H4 (cell line): ENCODE measurements at regions not wholly inside any gene's neighbourhood (a gene's known extent, or its start where the extent isn't known, plus 50 kb on each side); places are given as distances from the start of the nearest gene placed in this dataset.

Experiments
- DNase-seq: peaks from one replicate; pipeline ENCODE4 v3.0.0-alpha.2; 2015; ENCODE audit warnings: low spot score

- DNase-seq, result peak; percentile 55
These were observed 883.3 kb downstream of the TRIML1 start for GRCh38 chr4:189022440-189023035.

- no peak for DNase-seq
These were observed 890.8 kb downstream of the TRIML1 start for GRCh38 chr4:189029976-189030504.

- no peak for DNase-seq
These were observed 893.5 kb downstream of the TRIML1 start for GRCh38 chr4:189032606-189033338.

GRCh38 chr4:189033801-189034347 lies 894.6 kb downstream of the TRIML1 start:
- no peak for DNase-seq

GRCh38 chr4:189035091-189035490 lies 895.9 kb downstream of the TRIML1 start:
- DNase-seq, result no peak

- DNase-seq, result no peak
These were observed 896.4 kb downstream of the TRIML1 start for GRCh38 chr4:189035654-189036053.

GRCh38 chr4:189036906-189037305 lies 897.7 kb downstream of the TRIML1 start:
- DNase-seq, result no peak

GRCh38 chr4:189046642-189047041 lies 894.0 kb upstream of the FRG1 start:
- no peak for DNase-seq

GRCh38 chr4:189048119-189048518 lies 892.6 kb upstream of the FRG1 start:
- no peak for DNase-seq

GRCh38 chr4:189049682-189050081 lies 891.0 kb upstream of the FRG1 start:
- DNase-seq, result no peak

- no peak for DNase-seq
These were observed 890.0 kb upstream of the FRG1 start for GRCh38 chr4:189050643-189051042.

- DNase-seq, result no peak
These were observed 887.1 kb upstream of the FRG1 start for GRCh38 chr4:189053621-189054020.

- no peak for DNase-seq
These were observed 880.6 kb upstream of the FRG1 start for GRCh38 chr4:189060104-189060503.

GRCh38 chr4:189062047-189062820 lies 878.4 kb upstream of the FRG1 start:
- no peak for DNase-seq

- no peak for DNase-seq
These were observed 870.9 kb upstream of the FRG1 start for GRCh38 chr4:189069772-189070171.

GRCh38 chr4:189071241-189071640 lies 869.4 kb upstream of the FRG1 start:
- DNase-seq, result no peak

- no peak for DNase-seq
These were observed 866.9 kb upstream of the FRG1 start for GRCh38 chr4:189073739-189074138.

- DNase-seq, result no peak
These were observed 858.8 kb upstream of the FRG1 start for GRCh38 chr4:189081826-189082225.

GRCh38 chr4:189083769-189084168 lies 856.9 kb upstream of the FRG1 start:
- DNase-seq, result no peak

- peak; percentile 23 for DNase-seq
These were observed 856.0 kb upstream of the FRG1 start for GRCh38 chr4:189084671-189085070.

GRCh38 chr4:189087971-189088370 lies 852.7 kb upstream of the FRG1 start:
- no peak for DNase-seq

GRCh38 chr4:189088780-189089179 lies 851.9 kb upstream of the FRG1 start:
- no peak for DNase-seq
